ENCODE measurements at regions not wholly inside any gene's neighbourhood (a gene's known extent, or its start where the extent isn't known, plus 50 kb on each side); places are given as distances from the start of the nearest gene placed in this dataset.

DNA sequence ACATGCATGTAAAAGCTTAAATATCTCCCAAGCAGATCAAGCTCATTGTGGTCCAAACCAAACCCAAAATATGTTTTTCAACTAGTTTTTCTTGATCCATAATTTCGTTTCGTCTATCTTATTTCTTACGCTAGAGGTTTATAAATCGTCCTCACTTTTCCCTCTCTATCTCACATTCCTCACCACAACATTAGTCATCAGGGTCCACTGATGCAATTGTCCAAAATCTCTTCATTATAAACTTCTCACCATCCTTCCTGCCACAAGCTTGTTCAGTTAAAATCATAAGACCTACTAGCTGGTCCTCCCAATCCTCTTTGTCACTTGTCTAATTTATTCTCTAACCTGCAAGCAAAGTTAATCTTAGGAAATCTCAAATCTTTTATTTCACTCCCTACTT is 173.0 kb upstream of the PALMD start:
- no peak for TF ChIP-seq PPARA (CRISPR knock-in tag; IDR thresholded peaks at IDR 0.05; ENCODE audit: borderline replicate concordance)
- no peak for TF ChIP-seq RARB (CRISPR knock-in tag; IDR thresholded peaks at IDR 0.05)
- TF ChIP-seq ARNTL (CRISPR knock-in tag; IDR thresholded peaks at IDR 0.05; ENCODE audit: borderline replicate concordance, low read depth), result no peak

Measured in SK-N-SH treated with all-trans-retinoic acid at 6 μM for 48 hours (cell line).